ENCODE measurements at regions not wholly inside any gene's neighbourhood (a gene's known extent, or its start where the extent isn't known, plus 50 kb on each side); places are given as distances from the start of the nearest gene placed in this dataset.
"Not testable (repeated sequence)": the region's sequence is repeated elsewhere in the genome, so short reads cannot be mapped to it uniquely, and the experiment has no call there.

DNA sequence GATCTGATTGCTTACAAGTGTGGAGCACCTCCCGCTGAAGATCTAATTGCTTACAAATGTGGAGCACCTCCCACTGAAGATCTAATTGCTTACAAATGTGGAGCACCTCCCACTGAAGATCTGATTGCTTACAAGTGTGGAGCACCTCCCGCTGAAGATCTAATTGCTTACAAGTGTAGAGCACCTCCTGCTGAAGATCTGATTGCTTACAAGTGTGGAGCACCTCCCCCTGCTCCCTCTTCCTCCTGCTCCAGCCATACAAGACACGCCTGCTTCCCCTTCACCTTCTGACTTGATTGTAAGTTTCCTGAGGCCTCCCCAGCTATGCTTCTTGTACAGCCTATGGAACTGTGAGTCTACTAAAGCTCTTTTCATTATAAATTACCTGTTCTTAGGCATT is 1014.9 kb downstream of the SOCS6 start:
- TF ChIP-seq, protein P1, sequence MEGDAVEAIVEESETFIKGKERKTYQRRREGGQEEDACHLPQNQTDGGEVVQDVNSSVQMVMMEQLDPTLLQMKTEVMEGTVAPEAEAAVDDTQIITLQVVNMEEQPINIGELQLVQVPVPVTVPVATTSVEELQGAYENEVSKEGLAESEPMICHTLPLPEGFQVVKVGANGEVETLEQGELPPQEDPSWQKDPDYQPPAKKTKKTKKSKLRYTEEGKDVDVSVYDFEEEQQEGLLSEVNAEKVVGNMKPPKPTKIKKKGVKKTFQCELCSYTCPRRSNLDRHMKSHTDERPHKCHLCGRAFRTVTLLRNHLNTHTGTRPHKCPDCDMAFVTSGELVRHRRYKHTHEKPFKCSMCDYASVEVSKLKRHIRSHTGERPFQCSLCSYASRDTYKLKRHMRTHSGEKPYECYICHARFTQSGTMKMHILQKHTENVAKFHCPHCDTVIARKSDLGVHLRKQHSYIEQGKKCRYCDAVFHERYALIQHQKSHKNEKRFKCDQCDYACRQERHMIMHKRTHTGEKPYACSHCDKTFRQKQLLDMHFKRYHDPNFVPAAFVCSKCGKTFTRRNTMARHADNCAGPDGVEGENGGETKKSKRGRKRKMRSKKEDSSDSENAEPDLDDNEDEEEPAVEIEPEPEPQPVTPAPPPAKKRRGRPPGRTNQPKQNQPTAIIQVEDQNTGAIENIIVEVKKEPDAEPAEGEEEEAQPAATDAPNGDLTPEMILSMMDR (IDR thresholded peaks at IDR 0.05) = not testable (repeated sequence)
- not testable (repeated sequence) for TF ChIP-seq POLR2AphosphoS5 (IDR thresholded peaks at IDR 0.05; ENCODE audit: low read depth, low read length); SIN3A (IDR thresholded peaks at IDR 0.05; ENCODE audit: borderline replicate concordance, insufficient read depth, low read depth, low read length); TCF7L2 (IDR thresholded peaks at IDR 0.05; ENCODE audit: low read depth, low read length)
